GM12864 (cell line): ENCODE measurements at regions not wholly inside any gene's neighbourhood (a gene's known extent, or its start where the extent isn't known, plus 50 kb on each side); places are given as distances from the start of the nearest gene placed in this dataset.

Source experiments
- DNase-seq: peaks from one replicate; pipeline ENCODE4 v3.0.0-alpha.2; 2011; ENCODE audit warnings: low read depth
- H3K4me3 ChIP-seq: 2 replicates; pipeline ENCODE4 v1.5.1; 2011; ENCODE audit warnings: mild to moderate bottlenecking, low read depth, low read length, control low read depth
- CTCF ChIP-seq: IDR thresholded peaks from 2 replicates; pipeline ENCODE4 v1.5.1; 2011; ENCODE audit warnings: low read depth, mild to moderate bottlenecking, moderate library complexity, low read length, control low read depth, inconsistent platforms; ENCODE audit errors: missing control alignments

- DNase-seq: no peak
- H3K4me3 ChIP-seq: no peak overlapping the region
- no peak for TF ChIP-seq CTCF
Measured at GRCh38 chr2:41905597-41906337, 142.1 kb upstream of the PKDCC start.

GRCh38 chr2:41906338-41906725, 141.5 kb upstream of the PKDCC start:
- no peak for DNase-seq
- no peak for TF ChIP-seq CTCF

GRCh38 chr2:41907141-41907540, 140.7 kb upstream of the PKDCC start:
- DNase-seq: no peak
- no peak overlapping the region for H3K4me3 ChIP-seq
- no peak for TF ChIP-seq CTCF

More at GRCh38 chr2:41906338-41906725, 141.5 kb upstream of the PKDCC start:
- no peak overlapping the region for H3K4me3 ChIP-seq

GRCh38 chr2:41907771-41908207, 140.0 kb upstream of the PKDCC start:
- DNase-seq: no peak
- TF ChIP-seq CTCF: no peak
- H3K4me3 ChIP-seq: no peak overlapping the region

GRCh38 chr2:41908349-41908748, 139.5 kb upstream of the PKDCC start:
- no peak for TF ChIP-seq CTCF
- no peak for DNase-seq
- H3K4me3 ChIP-seq: no peak overlapping the region

GRCh38 chr2:41909584-41909983, 138.2 kb upstream of the PKDCC start:
- TF ChIP-seq CTCF: no peak
- H3K4me3 ChIP-seq: no peak overlapping the region
- no peak for DNase-seq

GRCh38 chr2:41910126-41910525, 137.7 kb upstream of the PKDCC start:
- H3K4me3 ChIP-seq: no peak overlapping the region
- DNase-seq: no peak
- TF ChIP-seq CTCF: no peak
